ENCODE measurements at regions not wholly inside any gene's neighbourhood (a gene's known extent, or its start where the extent isn't known, plus 50 kb on each side); places are given as distances from the start of the nearest gene placed in this dataset.

DNA sequence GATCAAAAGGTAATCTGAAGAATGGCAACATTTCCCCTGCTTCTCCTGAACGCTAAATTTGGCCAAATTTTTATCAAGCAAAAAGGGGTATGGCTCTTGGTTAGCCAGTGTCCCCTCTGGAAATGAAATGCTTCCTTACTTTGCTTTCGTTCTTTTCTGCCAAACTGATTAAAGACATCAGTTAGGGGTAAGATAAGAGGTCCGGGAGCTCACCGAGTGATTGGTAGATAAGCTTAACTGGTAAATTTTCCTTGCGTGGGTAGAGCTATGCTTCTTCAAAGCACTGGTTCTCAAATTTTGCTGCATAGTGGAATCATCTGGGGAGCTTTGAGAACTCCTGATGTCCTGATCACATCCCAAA is 62.7 kb upstream of the MAPRE2 start:
- DNase-seq (ENCODE audit: low read depth in 2 of 2): no peak

GRCh38 chr18:34978953-34979608 is 62.1 kb upstream of the MAPRE2 start:
- peak; percentile 34 to 40 for DNase-seq (ENCODE audit: low read depth in 2 of 2)

- DNase-seq (ENCODE audit: low read depth in 2 of 2): no peak
These were observed 59.7 kb upstream of the MAPRE2 start for GRCh38 chr18:34981487-34981886.

- DNase-seq (ENCODE audit: low read depth in 2 of 2): no peak
These were observed 55.2 kb upstream of the MAPRE2 start for GRCh38 chr18:34985963-34986362.

DNA sequence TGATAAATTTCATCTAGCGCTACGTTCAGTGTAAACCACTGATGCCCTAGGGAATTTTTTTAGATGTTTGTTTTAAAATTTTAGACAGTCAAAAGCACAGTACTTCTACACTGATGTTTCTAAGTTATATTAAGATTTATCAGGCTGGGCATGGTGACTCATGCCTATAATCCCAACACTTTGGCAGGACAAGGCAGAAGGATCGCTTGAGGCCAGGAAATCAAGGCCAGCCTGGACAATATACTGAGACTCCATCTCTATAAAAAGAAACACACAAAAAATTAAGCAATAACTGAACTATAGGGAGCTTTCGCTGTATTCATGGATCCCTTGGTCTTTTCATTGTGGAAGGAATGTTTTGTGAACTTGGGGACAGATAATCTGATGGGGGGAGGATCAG is 50.6 kb upstream of the MAPRE2 start:
- DNase-seq (ENCODE audit: low read depth in 2 of 2): no peak

- no peak for DNase-seq (ENCODE audit: low read depth in 2 of 2)
These were observed 50.1 kb upstream of the MAPRE2 start for GRCh38 chr18:34991152-34991551.
